ENCODE measurements at regions not wholly inside any gene's neighbourhood (a gene's known extent, or its start where the extent isn't known, plus 50 kb on each side); places are given as distances from the start of the nearest gene placed in this dataset.

DNA sequence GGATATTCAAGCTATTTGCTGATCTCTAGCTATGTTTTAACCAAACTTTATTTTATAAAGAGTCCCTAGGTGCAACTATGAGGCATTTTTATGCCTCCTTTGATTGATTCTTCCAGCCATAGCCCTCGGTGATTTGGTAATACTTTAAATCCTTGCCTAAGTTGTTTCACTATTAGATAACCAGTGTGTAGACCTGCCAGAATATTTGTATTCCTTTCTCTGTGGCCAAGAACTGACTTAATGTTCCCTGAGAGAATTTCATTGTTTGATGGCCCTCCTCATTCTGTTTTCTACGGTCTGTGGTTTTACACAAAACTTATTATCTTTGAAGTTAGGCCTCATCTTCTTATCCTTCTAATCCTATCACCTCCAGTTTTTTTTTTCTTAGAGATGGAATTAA is 109.7 kb upstream of the MDGA2 start:
- no peaks in the 10 kb centered on the region for H3K4me1 ChIP-seq
- H3K27me3 ChIP-seq = no peaks in the 10 kb centered on the region
- H3K36me3 ChIP-seq = no peaks in the 10 kb centered on the region
- no peak overlapping the region for H3K27ac ChIP-seq
- H3K4me3 ChIP-seq = no peak overlapping the region
- no peak for DNase-seq
- TF ChIP-seq POLR2A (IDR thresholded peaks at IDR 0.05) = no peak
- TF ChIP-seq, protein P1, sequence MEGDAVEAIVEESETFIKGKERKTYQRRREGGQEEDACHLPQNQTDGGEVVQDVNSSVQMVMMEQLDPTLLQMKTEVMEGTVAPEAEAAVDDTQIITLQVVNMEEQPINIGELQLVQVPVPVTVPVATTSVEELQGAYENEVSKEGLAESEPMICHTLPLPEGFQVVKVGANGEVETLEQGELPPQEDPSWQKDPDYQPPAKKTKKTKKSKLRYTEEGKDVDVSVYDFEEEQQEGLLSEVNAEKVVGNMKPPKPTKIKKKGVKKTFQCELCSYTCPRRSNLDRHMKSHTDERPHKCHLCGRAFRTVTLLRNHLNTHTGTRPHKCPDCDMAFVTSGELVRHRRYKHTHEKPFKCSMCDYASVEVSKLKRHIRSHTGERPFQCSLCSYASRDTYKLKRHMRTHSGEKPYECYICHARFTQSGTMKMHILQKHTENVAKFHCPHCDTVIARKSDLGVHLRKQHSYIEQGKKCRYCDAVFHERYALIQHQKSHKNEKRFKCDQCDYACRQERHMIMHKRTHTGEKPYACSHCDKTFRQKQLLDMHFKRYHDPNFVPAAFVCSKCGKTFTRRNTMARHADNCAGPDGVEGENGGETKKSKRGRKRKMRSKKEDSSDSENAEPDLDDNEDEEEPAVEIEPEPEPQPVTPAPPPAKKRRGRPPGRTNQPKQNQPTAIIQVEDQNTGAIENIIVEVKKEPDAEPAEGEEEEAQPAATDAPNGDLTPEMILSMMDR (IDR thresholded peaks at IDR 0.05) = no peak
- H3K9me3 ChIP-seq = no peaks in the 10 kb centered on the region
- intact Hi-C loops (cut with DNase I; ENCODE audit: low total_unique reads) = no loop called here

DNA sequence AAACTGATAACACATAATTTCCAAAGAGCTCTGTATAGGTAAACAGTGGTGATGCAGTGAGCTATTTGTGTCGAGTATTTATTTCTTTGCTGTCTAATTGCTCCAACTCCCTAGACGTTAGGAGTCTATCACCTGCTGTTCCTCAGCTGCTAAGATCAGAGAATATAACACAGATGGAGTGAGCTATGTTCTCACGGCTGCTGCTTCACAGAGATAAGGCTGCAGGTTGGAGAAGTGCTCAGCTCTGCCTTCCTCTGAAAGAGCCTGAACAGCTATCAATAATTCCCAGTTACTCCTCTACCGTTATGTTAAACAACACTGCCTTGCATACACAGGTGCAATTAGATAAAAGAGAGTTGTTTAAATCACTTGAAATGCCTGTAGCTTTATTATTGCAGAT is 103.2 kb upstream of the MDGA2 start:
- no peaks in the 10 kb centered on the region for H3K27me3 ChIP-seq
- no peak overlapping the region for H3K4me3 ChIP-seq
- H3K36me3 ChIP-seq = no peaks in the 10 kb centered on the region
- no peaks in the 10 kb centered on the region for H3K4me1 ChIP-seq
- TF ChIP-seq, protein P1 (IDR thresholded peaks at IDR 0.05) = no peak
- no peak for TF ChIP-seq POLR2A (IDR thresholded peaks at IDR 0.05)
- intact Hi-C loops (cut with DNase I; ENCODE audit: low total_unique reads) = no loop called here
- H3K9me3 ChIP-seq = no peaks in the 10 kb centered on the region
- no peak overlapping the region for H3K27ac ChIP-seq
- DNase-seq = no peak

DNA sequence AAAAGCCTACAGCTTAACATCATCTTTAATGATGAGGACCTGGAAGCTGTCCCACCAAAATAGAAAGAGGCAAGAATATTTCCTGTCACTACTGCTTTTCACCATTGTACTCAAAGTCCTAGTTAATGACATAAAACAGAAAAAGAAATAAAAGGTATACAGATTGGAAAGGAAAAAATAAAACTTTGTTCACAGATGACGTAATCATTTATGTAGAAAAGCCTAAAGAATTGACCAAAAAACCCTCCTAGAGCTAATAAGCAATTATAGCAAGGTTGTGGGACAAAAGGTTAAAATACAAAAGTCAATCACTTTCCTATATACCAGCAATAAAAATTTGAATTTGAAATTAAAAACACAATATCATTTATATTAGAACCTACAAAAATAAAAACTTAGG is 97.2 kb upstream of the MDGA2 start:
- no peaks in the 10 kb centered on the region for H3K9me3 ChIP-seq
- DNase-seq = no peak
- intact Hi-C loops (cut with DNase I; ENCODE audit: low total_unique reads) = no loop called here
- H3K27ac ChIP-seq = no peak overlapping the region
- H3K36me3 ChIP-seq = no peaks in the 10 kb centered on the region
- no peak overlapping the region for H3K4me3 ChIP-seq
- TF ChIP-seq, protein P1 (IDR thresholded peaks at IDR 0.05) = no peak
- TF ChIP-seq POLR2A (IDR thresholded peaks at IDR 0.05) = no peak
- H3K4me1 ChIP-seq = no peaks in the 10 kb centered on the region
- peaks cover 0 to 5% of the 10 kb centered on the region in 2 donors for H3K27me3 ChIP-seq

DNA sequence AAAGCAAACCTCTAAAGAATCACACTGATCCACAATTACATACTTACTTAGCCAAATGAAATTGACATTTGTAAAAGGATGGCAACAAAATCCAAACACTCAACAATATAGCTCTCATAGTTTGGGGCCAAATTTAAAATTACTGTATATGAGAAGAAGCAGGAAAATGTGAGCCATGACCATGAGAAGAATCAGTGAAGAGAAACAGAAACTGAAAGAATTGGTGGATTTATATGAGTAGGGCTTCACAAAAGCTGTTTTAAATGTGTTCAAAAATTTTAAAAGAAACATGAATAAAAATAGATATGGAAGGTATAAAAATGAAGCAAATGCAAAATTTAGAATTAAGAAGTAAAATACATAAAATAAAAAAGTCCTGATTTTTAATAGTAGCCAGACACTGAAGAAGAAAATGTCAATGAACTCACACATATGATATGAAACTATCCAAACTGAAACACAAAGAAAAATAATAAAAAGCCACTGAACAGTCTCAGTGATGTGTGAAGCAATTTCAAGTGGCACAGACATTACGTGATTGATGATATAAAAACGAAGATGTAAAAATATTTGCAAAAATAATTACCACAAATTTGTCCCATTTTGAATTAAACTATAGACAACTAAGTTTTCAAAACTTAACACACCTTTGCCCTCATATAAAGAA is 87.9 kb upstream of the MDGA2 start:
- H3K4me3 ChIP-seq = no peak overlapping the region
- no peaks in the 10 kb centered on the region for H3K36me3 ChIP-seq
- DNase-seq = no peak
- intact Hi-C loops (cut with DNase I; ENCODE audit: low total_unique reads) = no loop called here
- no peak overlapping the region for H3K27ac ChIP-seq
- no peak for TF ChIP-seq POLR2A (IDR thresholded peaks at IDR 0.05)
- TF ChIP-seq, protein P1 (IDR thresholded peaks at IDR 0.05) = no peak
- no peaks in the 10 kb centered on the region for H3K9me3 ChIP-seq
- no peaks in the 10 kb centered on the region for H3K27me3 ChIP-seq
- H3K4me1 ChIP-seq = no peaks in the 10 kb centered on the region

DNA sequence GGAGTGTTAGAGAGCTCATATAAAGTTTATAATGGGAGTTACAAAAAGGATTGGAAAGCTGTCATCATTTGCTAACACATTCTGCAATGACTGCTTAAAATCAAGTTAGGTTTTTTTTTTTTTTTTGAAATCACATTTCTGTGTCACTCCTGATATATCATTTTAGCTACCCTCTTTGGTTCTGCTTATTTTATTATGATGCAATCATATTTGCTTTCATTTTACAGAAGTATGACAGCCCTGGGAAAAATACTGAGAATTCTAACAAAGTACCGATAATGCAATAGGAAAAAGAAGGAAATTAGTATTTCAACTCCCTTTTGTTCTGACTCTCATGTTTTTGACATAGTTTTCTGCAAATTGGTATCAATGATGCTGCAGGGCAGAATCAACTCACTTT is 71.6 kb upstream of the MDGA2 start:
- DNase-seq = no peak
- intact Hi-C loops (cut with DNase I; ENCODE audit: low total_unique reads) = no loop called here
- Histone ChIP-seq H3K27ac (no peak overlapping the region), H3K36me3 (no peaks in the 10 kb centered on the region), H3K9me3 (no peaks in the 10 kb centered on the region), H3K27me3 (no peaks in the 10 kb centered on the region), H3K4me1 (no peaks in the 10 kb centered on the region), H3K4me3 (no peak overlapping the region)
- no peak for TF ChIP-seq POLR2A (IDR thresholded peaks at IDR 0.05)
- TF ChIP-seq, protein P1 (IDR thresholded peaks at IDR 0.05) = no peak

Measured in uterus (tissue), 3 donors.